Left lung (tissue), 4 donors: ENCODE measurements at regions not wholly inside any gene's neighbourhood (a gene's known extent, or its start where the extent isn't known, plus 50 kb on each side); places are given as distances from the start of the nearest gene placed in this dataset.

ENCODE experiments used
- ATAC-seq: fragments of 200-7000 bp; cut with Tn5 transposase; one replicate; pipeline ENCODE4 v1.9.1; 2020; ENCODE audit warnings: moderate library complexity
- DNase-seq, 4 donors: peaks; one replicate each; pipeline ENCODE4 v3.0.0-alpha.2; 2013 to 2020
- H3K27ac ChIP-seq, 2 donors: fragments of 200-600 bp; sonication (generic) in 1 of 2; one replicate each; pipeline versions ENCODE4 v1.5.0 to v1.8.0; 2020 to 2021
- H3K27me3 ChIP-seq, 2 donors: fragments of 200-600 bp; sonication (generic) in 1 of 2; one replicate each; pipeline versions ENCODE4 v1.5.0 to v1.8.0; 2020 to 2021
- H3K36me3 ChIP-seq, 2 donors: fragments of 200-600 bp; sonication (generic) in 1 of 2; one replicate each; pipeline versions ENCODE4 v1.5.0 to v1.8.0; 2020 to 2021
- H3K4me1 ChIP-seq, 2 donors: fragments of 200-600 bp; one replicate each; pipeline ENCODE4 v1.8.0; 2021
- H3K4me3 ChIP-seq, 2 donors: fragments of 200-600 bp; sonication (generic) in 1 of 2; one replicate each; pipeline versions ENCODE4 v1.5.0 to v1.8.0; 2020 to 2021; ENCODE audit warnings: mild to moderate bottlenecking in 1 of 2
- H3K9me3 ChIP-seq, 2 donors: fragments of 200-600 bp; sonication (generic) in 1 of 2; one replicate each; pipeline versions ENCODE4 v1.5.0 to v1.8.0; 2020 to 2021
- intact Hi-C, 2 donors: fragments of 100-400 bp; cut with DNase I; formaldehyde crosslinking; loops; one replicate each; pipeline versions ENCODE4 v1.11.2 to v1.14.2; 2022
- TF ChIP-seq, protein P1 (sequence below), 2 donors: fragments of 200-600 bp; sonication (generic) in 1 of 2; IDR thresholded peaks; one replicate each; pipeline versions ENCODE4 v1.5.0 to v1.8.0; 2021; ENCODE audit warnings: antibody characterized with exemption in 2 of 2
- donor health status: DM: no; HTN: yes; CAD: no.
- donor health status: DM: no; HTN: no; CAD: no.

DNA sequence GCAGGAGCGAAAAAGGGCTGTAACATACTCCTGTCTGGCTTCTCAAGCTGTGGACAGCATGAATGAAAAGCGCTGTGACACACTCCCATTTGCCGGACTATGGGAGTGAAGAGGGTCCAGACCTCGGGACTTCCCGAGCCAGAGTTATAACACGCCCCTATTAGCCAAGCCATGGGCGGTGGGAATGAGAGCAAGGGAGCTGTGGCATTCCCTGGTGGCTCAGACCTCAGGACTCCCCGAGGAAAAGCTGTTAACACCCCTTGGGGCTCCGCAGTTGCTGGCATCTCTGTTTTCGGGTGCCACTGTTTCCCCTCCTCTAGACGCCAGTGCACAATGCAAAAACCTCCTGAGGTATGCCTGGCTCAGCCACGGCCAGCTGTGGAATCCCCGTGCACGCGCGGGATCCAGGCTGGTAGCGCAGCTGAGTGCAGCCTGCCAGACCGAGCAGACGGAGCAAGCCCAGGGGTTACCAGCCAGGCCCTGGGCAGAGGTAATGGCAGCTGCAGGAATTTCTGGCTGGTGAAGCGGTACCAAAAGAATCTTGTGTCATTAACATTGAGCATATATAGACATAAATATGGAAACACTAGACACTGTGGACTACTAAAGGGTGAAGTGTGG lies 1534.6 kb upstream of the PRR20A start:
- TF ChIP-seq, protein P1, sequence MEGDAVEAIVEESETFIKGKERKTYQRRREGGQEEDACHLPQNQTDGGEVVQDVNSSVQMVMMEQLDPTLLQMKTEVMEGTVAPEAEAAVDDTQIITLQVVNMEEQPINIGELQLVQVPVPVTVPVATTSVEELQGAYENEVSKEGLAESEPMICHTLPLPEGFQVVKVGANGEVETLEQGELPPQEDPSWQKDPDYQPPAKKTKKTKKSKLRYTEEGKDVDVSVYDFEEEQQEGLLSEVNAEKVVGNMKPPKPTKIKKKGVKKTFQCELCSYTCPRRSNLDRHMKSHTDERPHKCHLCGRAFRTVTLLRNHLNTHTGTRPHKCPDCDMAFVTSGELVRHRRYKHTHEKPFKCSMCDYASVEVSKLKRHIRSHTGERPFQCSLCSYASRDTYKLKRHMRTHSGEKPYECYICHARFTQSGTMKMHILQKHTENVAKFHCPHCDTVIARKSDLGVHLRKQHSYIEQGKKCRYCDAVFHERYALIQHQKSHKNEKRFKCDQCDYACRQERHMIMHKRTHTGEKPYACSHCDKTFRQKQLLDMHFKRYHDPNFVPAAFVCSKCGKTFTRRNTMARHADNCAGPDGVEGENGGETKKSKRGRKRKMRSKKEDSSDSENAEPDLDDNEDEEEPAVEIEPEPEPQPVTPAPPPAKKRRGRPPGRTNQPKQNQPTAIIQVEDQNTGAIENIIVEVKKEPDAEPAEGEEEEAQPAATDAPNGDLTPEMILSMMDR (IDR thresholded peaks at IDR 0.05), result no peak
- no peaks in the 10 kb centered on the region for H3K36me3 ChIP-seq
- intact Hi-C loops, result no loop called here
- H3K4me3 ChIP-seq, result no peak overlapping the region
- H3K9me3 ChIP-seq, result no peaks in the 10 kb centered on the region
- DNase-seq (peak in 1 of 4 donors; percentile 44), ATAC-seq (no peak)
- H3K4me1 ChIP-seq, result no peaks in the 10 kb centered on the region
- H3K27ac ChIP-seq, result no peak overlapping the region
- no peaks in the 10 kb centered on the region for H3K27me3 ChIP-seq

DNA sequence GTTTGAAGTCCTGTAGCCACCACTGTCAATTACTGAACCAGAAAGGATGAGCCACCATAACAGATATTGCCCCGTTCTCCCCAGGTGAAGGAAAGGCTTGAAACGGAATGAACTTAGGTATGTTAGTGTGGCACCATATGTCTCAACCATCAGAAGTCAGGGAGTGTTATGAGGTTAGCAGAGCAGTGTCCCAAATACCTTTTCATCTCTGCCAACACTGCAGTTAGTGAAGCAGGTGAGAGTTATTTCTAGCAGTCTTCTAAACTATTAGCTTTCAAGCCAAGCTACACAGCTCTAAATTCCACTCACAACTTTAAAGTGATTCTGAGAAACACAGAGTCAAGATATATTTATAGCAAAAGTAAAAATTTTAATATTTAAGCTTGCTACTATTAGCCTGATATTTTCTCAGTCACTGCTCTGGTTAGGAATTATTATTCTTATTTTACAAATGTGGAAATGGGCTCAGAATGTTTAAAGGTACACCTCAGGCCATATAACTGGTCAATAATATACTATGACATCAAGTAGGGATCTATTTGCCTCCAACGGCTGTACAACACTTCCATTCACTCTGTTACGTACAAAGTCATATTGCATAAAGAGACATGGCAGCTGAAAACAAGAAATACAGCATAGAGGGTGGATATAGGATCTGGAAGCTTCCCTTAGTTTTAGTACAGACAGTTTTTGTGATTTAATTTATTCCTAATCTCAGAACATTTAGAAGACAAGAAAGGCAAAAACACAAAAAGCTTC lies 1527.1 kb upstream of the PRR20A start:
- TF ChIP-seq, protein P1 (IDR thresholded peaks at IDR 0.05), result no peak
- H3K27ac ChIP-seq, result no peak overlapping the region
- H3K27me3 ChIP-seq, result no peaks in the 10 kb centered on the region
- no peak for DNase-seq
- no peaks in the 10 kb centered on the region for H3K36me3 ChIP-seq
- intact Hi-C loops, result no loop called here
- no peak overlapping the region for H3K4me3 ChIP-seq
- no peak for ATAC-seq
- peaks cover 0 to 2% of the 10 kb centered on the region in 2 donors for H3K9me3 ChIP-seq
- no peaks in the 10 kb centered on the region for H3K4me1 ChIP-seq

DNA sequence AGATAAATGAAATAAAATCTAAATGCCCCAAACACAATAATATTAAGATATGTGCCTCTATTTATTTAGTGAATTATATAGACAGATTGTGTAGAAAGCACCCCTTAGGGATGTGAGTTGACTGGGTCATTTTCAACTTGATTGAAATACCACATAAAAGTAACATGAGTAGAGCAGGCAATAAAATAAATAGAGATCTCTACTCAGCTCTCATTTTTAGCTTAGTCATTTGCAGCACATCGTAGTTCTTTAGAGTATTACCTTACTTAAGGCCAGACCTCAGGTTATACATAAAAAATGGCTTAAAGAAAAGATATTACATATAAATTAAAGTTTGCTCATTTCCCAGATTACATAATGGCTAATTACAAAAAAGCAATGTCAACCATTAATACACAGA lies 1525.6 kb upstream of the PRR20A start:
- no peak overlapping the region for H3K4me3 ChIP-seq
- TF ChIP-seq, protein P1 (IDR thresholded peaks at IDR 0.05), result no peak
- no peaks in the 10 kb centered on the region for H3K36me3 ChIP-seq
- H3K4me1 ChIP-seq, result no peaks in the 10 kb centered on the region
- H3K27ac ChIP-seq, result no peak overlapping the region
- no peak for ATAC-seq
- H3K9me3 ChIP-seq, result peaks cover 0 to 2% of the 10 kb centered on the region in 2 donors
- DNase-seq, result no peak
- intact Hi-C loops, result no loop called here
- H3K27me3 ChIP-seq, result no peaks in the 10 kb centered on the region

DNA sequence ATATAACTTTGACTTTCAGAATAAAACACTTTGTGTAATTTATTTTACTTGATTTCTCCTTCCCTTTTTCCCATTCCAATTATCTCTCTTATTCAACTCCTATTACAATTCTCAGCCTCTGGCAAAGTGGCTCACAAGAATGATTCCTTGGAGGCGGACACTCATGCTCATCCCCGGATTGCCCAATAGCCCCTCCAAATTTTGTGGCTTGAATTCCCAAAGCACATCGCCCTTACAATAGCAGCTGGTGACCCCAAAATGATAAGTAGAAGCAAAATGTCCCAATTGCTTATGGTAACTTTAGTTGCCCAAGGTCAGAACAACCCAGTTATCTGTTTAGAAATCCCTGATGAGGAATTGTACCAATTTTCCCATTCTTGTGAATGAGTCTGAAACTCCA lies 1523.5 kb upstream of the PRR20A start:
- ATAC-seq, result no peak
- no peaks in the 10 kb centered on the region for H3K27me3 ChIP-seq
- TF ChIP-seq, protein P1 (IDR thresholded peaks at IDR 0.05), result no peak
- no peak overlapping the region for H3K4me3 ChIP-seq
- no peak for DNase-seq
- intact Hi-C loops, result no loop called here
- H3K27ac ChIP-seq, result no peak overlapping the region
- peaks cover 0 to 6% of the 10 kb centered on the region in 2 donors for H3K9me3 ChIP-seq
- no peaks in the 10 kb centered on the region for H3K36me3 ChIP-seq
- H3K4me1 ChIP-seq, result no peaks in the 10 kb centered on the region

DNA sequence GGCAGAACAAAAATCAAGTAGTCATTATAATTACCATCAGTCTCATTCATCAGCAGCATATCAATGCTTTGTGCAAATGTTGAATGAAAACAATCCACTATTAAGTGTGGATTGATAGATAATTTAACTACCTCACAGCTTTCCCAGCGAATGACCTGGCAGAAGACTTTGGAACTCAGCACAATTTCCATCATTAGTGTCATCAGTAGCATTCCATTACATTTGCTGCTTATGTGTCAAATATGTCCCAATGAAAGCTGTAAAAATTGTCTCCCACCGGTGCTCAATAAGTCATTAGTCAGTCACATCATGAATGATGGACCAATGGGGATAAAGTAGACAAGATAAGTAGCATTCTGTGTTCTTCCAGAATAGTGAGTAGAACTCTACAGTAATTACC lies 1513.5 kb upstream of the PRR20A start:
- H3K27ac ChIP-seq, result no peak overlapping the region
- ATAC-seq (no peak), DNase-seq (no peak)
- H3K9me3 ChIP-seq, result peaks cover 0 to 31% of the 10 kb centered on the region in 2 donors
- TF ChIP-seq, protein P1 (IDR thresholded peaks at IDR 0.05), result no peak
- no peak overlapping the region for H3K4me3 ChIP-seq
- intact Hi-C loops, result no loop called here
- H3K27me3 ChIP-seq, result no peaks in the 10 kb centered on the region
- no peaks in the 10 kb centered on the region for H3K36me3 ChIP-seq
- no peaks in the 10 kb centered on the region for H3K4me1 ChIP-seq
